Mesenchymal stem cell (in vitro differentiated cells and primary cell): ENCODE measurements at regions not wholly inside any gene's neighbourhood (a gene's known extent, or its start where the extent isn't known, plus 50 kb on each side); places are given as distances from the start of the nearest gene placed in this dataset.

ENCODE experiments used
- DNase-seq: peaks from one replicate; pipeline ENCODE4 v3.0.0-alpha.2; 2013
- H2AFZ ChIP-seq: one replicate; pipeline ENCODE4 v1.6.1; 2013; ENCODE audit warnings: low read depth, mild to moderate bottlenecking, control low read depth, inconsistent platforms, low read length, moderate library complexity
- H2AK5ac ChIP-seq: 2 replicates; pipeline ENCODE4 v1.6.1; 2013; ENCODE audit warnings: low read length, moderate library complexity, mild to moderate bottlenecking, inconsistent platforms; ENCODE audit not compliant: severe bottlenecking
- H2BK120ac ChIP-seq: one replicate; pipeline ENCODE4 v1.6.1; 2013; ENCODE audit warnings: low read depth, mild to moderate bottlenecking, inconsistent platforms, low read length, moderate library complexity
- H2BK12ac ChIP-seq, 2 experiments: one replicate each; pipeline ENCODE4 v1.6.1; 2013; ENCODE audit warnings: inconsistent platforms in 2 of 2, low read length in 2 of 2, mild to moderate bottlenecking in 2 of 2, moderate library complexity in 2 of 2, control low read depth in 1 of 2
- H2BK15ac ChIP-seq: one replicate; pipeline ENCODE4 v1.6.1; 2013; ENCODE audit warnings: mild to moderate bottlenecking, low read depth, inconsistent platforms; ENCODE audit not compliant: poor library complexity, severe bottlenecking
- H2BK5ac ChIP-seq: 2 replicates; pipeline ENCODE4 v1.6.1; 2013; ENCODE audit warnings: low read depth, mild to moderate bottlenecking, low read length, control low read depth, inconsistent platforms; ENCODE audit not compliant: poor library complexity, severe bottlenecking
- H3K14ac ChIP-seq, 2 experiments: one replicate each; pipeline ENCODE4 v1.6.1; 2013; ENCODE audit warnings: inconsistent platforms in 2 of 2, low read length in 2 of 2, control low read depth in 1 of 2, mild to moderate bottlenecking in 1 of 2, moderate library complexity in 1 of 2
- H3K18ac ChIP-seq, 2 experiments: one replicate each; pipeline ENCODE4 v1.6.1; 2013; ENCODE audit warnings: inconsistent platforms in 2 of 2, low read length in 2 of 2, control low read depth in 1 of 2, low read depth in 1 of 2, mild to moderate bottlenecking in 1 of 2
- H3K23ac ChIP-seq, 2 experiments: one replicate each; pipeline ENCODE4 v1.6.1; 2013; ENCODE audit warnings: inconsistent platforms in 2 of 2, low read length in 2 of 2, mild to moderate bottlenecking in 2 of 2, moderate library complexity in 2 of 2, control low read depth in 1 of 2
- H3K27ac ChIP-seq: 2 replicates; pipeline ENCODE4 v1.5.1; 2013; ENCODE audit warnings: mild to moderate bottlenecking, moderate library complexity, low read length, control low read depth, inconsistent platforms; ENCODE audit not compliant: poor library complexity, severe bottlenecking
- H3K27me3 ChIP-seq, 2 experiments: 2 replicates each; pipeline versions ENCODE4 v1.6.1 to v1.7.0; 2013; ENCODE audit warnings: low read length in 2 of 2, mild to moderate bottlenecking in 2 of 2, moderate library complexity in 2 of 2, control low read depth in 1 of 2, inconsistent platforms in 1 of 2; ENCODE audit not compliant: control insufficient read depth in 1 of 2, insufficient read depth in 1 of 2
- H3K36me3 ChIP-seq, 2 experiments: 2 replicates each; pipeline versions ENCODE4 v1.6.1 to v1.7.0; 2013; ENCODE audit warnings: low read length in 2 of 2, control low read depth in 1 of 2, inconsistent platforms in 1 of 2, low read depth in 1 of 2, mild to moderate bottlenecking in 1 of 2; ENCODE audit not compliant: insufficient read depth in 2 of 2, control insufficient read depth in 1 of 2
- H3K4ac ChIP-seq, 2 experiments: one replicate each; pipeline ENCODE4 v1.6.1; 2013; ENCODE audit warnings: inconsistent platforms in 2 of 2, low read length in 2 of 2, mild to moderate bottlenecking in 2 of 2, moderate library complexity in 2 of 2, control low read depth in 1 of 2, low read depth in 1 of 2
- H3K4me1 ChIP-seq: 2 replicates; pipeline ENCODE4 v1.6.1; 2013; ENCODE audit warnings: low read depth, low read length, control low read depth; ENCODE audit not compliant: control insufficient read depth, insufficient read depth
- H3K4me2 ChIP-seq: 2 replicates; pipeline ENCODE4 v1.6.1; 2013; ENCODE audit warnings: low read length, mild to moderate bottlenecking, inconsistent platforms; ENCODE audit not compliant: poor library complexity, severe bottlenecking
- H3K4me3 ChIP-seq, 2 experiments: 2 replicates each; pipeline versions ENCODE4 v1.5.1 to v1.7.0; 2013; ENCODE audit warnings: low read length in 2 of 2, mild to moderate bottlenecking in 2 of 2, control low read depth in 1 of 2, low read depth in 1 of 2; ENCODE audit not compliant: insufficient read depth in 1 of 2
- H3K79me1 ChIP-seq: replicated peaks from 2 replicates; pipeline ENCODE4 v1.6.1; 2013; ENCODE audit warnings: mild to moderate bottlenecking, control low read depth, low read length, inconsistent platforms; ENCODE audit not compliant: poor library complexity, severe bottlenecking
- H3K9ac ChIP-seq: 2 replicates; pipeline ENCODE4 v1.7.0; 2013; ENCODE audit warnings: mild to moderate bottlenecking, low read length, moderate library complexity
- H3K9me3 ChIP-seq: 2 replicates; pipeline ENCODE4 v1.7.0; 2013; ENCODE audit warnings: mild to moderate bottlenecking, low read length; ENCODE audit not compliant: control insufficient read depth
- H4K8ac ChIP-seq: one replicate; pipeline ENCODE4 v1.6.1; 2013; ENCODE audit warnings: inconsistent platforms, mild to moderate bottlenecking, low read length, moderate library complexity
- H4K91ac ChIP-seq: one replicate; pipeline ENCODE4 v1.6.1; 2013; ENCODE audit warnings: mild to moderate bottlenecking, low read length, inconsistent platforms
- WGBS: methylation state at CpG from one replicate; pipeline ENCODE4 v1.1.7; 2013; ENCODE audit warnings: mixed read lengths; 5-methylcytosine and 5-hydroxymethylcytosine counted together

DNA sequence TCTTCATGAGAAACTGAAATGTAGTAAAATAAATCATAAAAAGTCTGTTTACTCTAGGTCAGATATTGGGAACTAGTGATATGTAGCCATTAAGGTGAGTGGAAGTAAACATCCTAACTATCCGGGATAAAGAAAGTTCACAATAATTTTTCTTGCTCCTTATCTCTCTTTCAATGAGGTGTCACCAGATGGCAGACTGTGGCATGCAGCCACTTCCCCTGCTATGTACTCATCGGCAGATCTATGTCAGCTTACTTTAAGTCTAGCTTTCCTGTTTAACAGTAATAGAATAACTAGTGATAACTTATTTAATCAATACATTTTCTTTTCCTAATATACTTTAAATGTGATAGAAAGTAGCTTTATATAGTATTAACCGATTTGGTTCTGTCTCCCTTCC lies 181.9 kb downstream of the NDFIP2 start:
- no peak overlapping the region for H3K9ac ChIP-seq
- no peak overlapping the region for H2BK120ac ChIP-seq
- no peaks in the 10 kb centered on the region for H3K9me3 ChIP-seq
- no peak overlapping the region for H2BK12ac ChIP-seq
- 0% methylated on average over 1 of the region's 3 CpGs for WGBS
- H3K4me1 ChIP-seq: peaks cover 4% of the 10 kb centered on the region
- no peak overlapping the region for H4K91ac ChIP-seq
- H3K27ac ChIP-seq: no peak overlapping the region
- H3K79me1 ChIP-seq: no peaks in the 10 kb centered on the region
- H2AK5ac ChIP-seq: no peak overlapping the region
- H2BK5ac ChIP-seq: no peak overlapping the region
- no peak overlapping the region for H2AFZ ChIP-seq
- no peak overlapping the region for H3K14ac ChIP-seq
- H3K23ac ChIP-seq: no peak overlapping the region
- H3K18ac ChIP-seq: no peak overlapping the region
- H3K4me2 ChIP-seq: no peak overlapping the region
- no peak overlapping the region for H4K8ac ChIP-seq
- no peaks in the 10 kb centered on the region for H3K36me3 ChIP-seq
- H3K27me3 ChIP-seq: no peaks in the 10 kb centered on the region
- H3K4me3 ChIP-seq: no peak overlapping the region
- H3K4ac ChIP-seq: no peak overlapping the region
- DNase-seq: peak; percentile 34
- no peak overlapping the region for H2BK15ac ChIP-seq

- DNase-seq: no peak
- WGBS: 100% methylated on average over 2 of the region's 3 CpGs
- H2AK5ac ChIP-seq: no peak overlapping the region
- no peak overlapping the region for H2AFZ ChIP-seq
- no peaks in the 10 kb centered on the region for H3K27me3 ChIP-seq
- no peak overlapping the region for H3K9ac ChIP-seq
- no peak overlapping the region for H4K91ac ChIP-seq
- no peak overlapping the region for H3K23ac ChIP-seq
- no peak overlapping the region for H4K8ac ChIP-seq
- no peaks in the 10 kb centered on the region for H3K79me1 ChIP-seq
- peak overlapping the region in 1 of 2 experiments; percentile 5 for H3K18ac ChIP-seq
- H2BK120ac ChIP-seq: no peak overlapping the region
- no peak overlapping the region for H3K4ac ChIP-seq
- no peak overlapping the region for H3K14ac ChIP-seq
- no peaks in the 10 kb centered on the region for H3K9me3 ChIP-seq
- no peak overlapping the region for H2BK15ac ChIP-seq
- no peak overlapping the region for H2BK12ac ChIP-seq
- peaks cover 4% of the 10 kb centered on the region for H3K4me1 ChIP-seq
- H3K36me3 ChIP-seq: no peaks in the 10 kb centered on the region
- no peak overlapping the region for H3K4me2 ChIP-seq
- no peak overlapping the region for H2BK5ac ChIP-seq
- no peak overlapping the region for H3K4me3 ChIP-seq
- H3K27ac ChIP-seq: no peak overlapping the region
Measured at GRCh38 chr13:79660361-79660760, 179.4 kb downstream of the NDFIP2 start.

GRCh38 chr13:79659121-79659521 lies 178.2 kb downstream of the NDFIP2 start:
- no peaks in the 10 kb centered on the region for H3K9me3 ChIP-seq
- peaks cover 4% of the 10 kb centered on the region for H3K4me1 ChIP-seq
- no peak overlapping the region for H2BK120ac ChIP-seq
- peak overlapping the region in 1 of 2 experiments; percentile 62 for H3K18ac ChIP-seq
- no peak overlapping the region for H3K23ac ChIP-seq
- DNase-seq: peak; percentile 75
- no peaks in the 10 kb centered on the region for H3K36me3 ChIP-seq
- H4K8ac ChIP-seq: no peak overlapping the region
- H3K14ac ChIP-seq: no peak overlapping the region
- H4K91ac ChIP-seq: no peak overlapping the region
- H2AK5ac ChIP-seq: no peak overlapping the region
- H2AFZ ChIP-seq: no peak overlapping the region
- H3K79me1 ChIP-seq: no peaks in the 10 kb centered on the region
- no peak overlapping the region for H3K4ac ChIP-seq
- peak overlapping the region; percentile 10 for H3K9ac ChIP-seq
- H3K27ac ChIP-seq: peak overlapping the region; percentile 85
- no peak overlapping the region for H2BK15ac ChIP-seq
- no peak overlapping the region for H2BK5ac ChIP-seq
- H2BK12ac ChIP-seq: no peak overlapping the region
- WGBS: 2% methylated on average over 4 of the region's 5 CpGs
- H3K27me3 ChIP-seq: no peaks in the 10 kb centered on the region
- no peak overlapping the region for H3K4me3 ChIP-seq
- H3K4me2 ChIP-seq: no peak overlapping the region

- no peaks in the 10 kb centered on the region for H3K27me3 ChIP-seq
- peak overlapping the region; percentile 73 for H2BK15ac ChIP-seq
- H4K8ac ChIP-seq: peak overlapping the region; percentile 95
- no peak overlapping the region for H3K4me3 ChIP-seq
- peak overlapping the region; percentile 71 for H2AK5ac ChIP-seq
- H3K18ac ChIP-seq: peak overlapping the region; percentile 92 to 99
- no peaks in the 10 kb centered on the region for H3K79me1 ChIP-seq
- peak overlapping the region; percentile 89 for H2BK120ac ChIP-seq
- H2BK12ac ChIP-seq: peak overlapping the region; percentile 81 to 100
- H3K4ac ChIP-seq: peak overlapping the region; percentile 69 to 99
- peaks cover 4% of the 10 kb centered on the region for H3K4me1 ChIP-seq
- WGBS: 36% methylated on average over 2 of the region's 3 CpGs
- H3K27ac ChIP-seq: peak overlapping the region; percentile 75
- H2BK5ac ChIP-seq: peak overlapping the region; percentile 75
- H3K9me3 ChIP-seq: no peaks in the 10 kb centered on the region
- H3K23ac ChIP-seq: no peak overlapping the region
- no peaks in the 10 kb centered on the region for H3K36me3 ChIP-seq
- peak overlapping the region; percentile 49 for H3K4me2 ChIP-seq
- peak overlapping the region; percentile 59 for H2AFZ ChIP-seq
- H3K14ac ChIP-seq: peak overlapping the region in 1 of 2 experiments; percentile 99
- DNase-seq: peak; percentile 15
- no peak overlapping the region for H3K9ac ChIP-seq
- peak overlapping the region; percentile 96 for H4K91ac ChIP-seq
Measured at GRCh38 chr13:79658333-79658975, 177.5 kb downstream of the NDFIP2 start.
